Endothelial cell of umbilical vein (primary cell): ENCODE measurements at regions not wholly inside any gene's neighbourhood (a gene's known extent, or its start where the extent isn't known, plus 50 kb on each side); places are given as distances from the start of the nearest gene placed in this dataset.

ENCODE experiments used
- BruUV-seq: library from RNA; stranded (reverse); fragments of 400-500 nt; replicated peaks from 2 replicates; lab custom pipeline; 2021; lab: Mats Ljungman, UMichigan
- CTCF ChIA-PET: fragments of 300-600, 350-600 bp; sonication (Branson Sonifier 250); formaldehyde crosslinking; loops from one replicate; lab custom pipeline; 2021; ENCODE audit warnings: antibody characterized with exemption, inconsistent platforms; lab: Charles Lee
- POLR2A ChIA-PET: fragments of 300-600, 350-600 bp; sonication (Branson Sonifier 250); formaldehyde crosslinking; loops from one replicate; lab custom pipeline; 2021; ENCODE audit warnings: antibody characterized with exemption, inconsistent platforms; lab: Charles Lee
- DNase-seq: peaks from one replicate; pipeline ENCODE4 v3.0.0-alpha.2; 2011; ENCODE audit warnings: low read depth, low spot score
- FAIRE-seq: peaks from 2 replicates; lab custom pipeline; 2011; peaks lifted over from hg19 to GRCh38; lab: Jason Lieb, UNC
- H2AFZ ChIP-seq: 2 replicates; pipeline ENCODE4 v1.6.0; 2012; ENCODE audit warnings: low read depth, low read length, control low read depth, inconsistent platforms
- H3K27ac ChIP-seq: 2 replicates; pipeline ENCODE4 v1.5.1; 2011; ENCODE audit warnings: low read depth, mild to moderate bottlenecking, control low read depth, low read length, moderate library complexity; ENCODE audit not compliant: insufficient read depth
- H3K27me3 ChIP-seq, 2 experiments: 2 replicates each; pipeline versions ENCODE4 v1.6.0 to v1.6.1; 2011; ENCODE audit warnings: low read length in 2 of 2, mixed read lengths in 1 of 2; ENCODE audit not compliant: control insufficient read depth in 2 of 2, insufficient read depth in 2 of 2
- H3K36me3 ChIP-seq, 2 experiments: 2 replicates in 1 of 2; 3 replicates in 1 of 2; pipeline ENCODE4 v1.5.1; 2011; ENCODE audit warnings: low read length in 2 of 2, mild to moderate bottlenecking in 1 of 2, moderate library complexity in 1 of 2; ENCODE audit not compliant: control insufficient read depth in 2 of 2, insufficient read depth in 2 of 2; ENCODE audit errors: extremely low read depth in 1 of 2
- H3K4me1 ChIP-seq: 3 replicates; pipeline ENCODE4 v1.5.1; 2011; ENCODE audit warnings: mild to moderate bottlenecking, low read length; ENCODE audit not compliant: control insufficient read depth, insufficient read depth; ENCODE audit errors: extremely low read depth
- H3K4me2 ChIP-seq: 2 replicates; pipeline ENCODE4 v1.6.1; 2011; ENCODE audit warnings: low read length, control low read depth, mixed read lengths; ENCODE audit not compliant: insufficient read depth
- H3K4me3 ChIP-seq, 3 experiments: fragments of 200-600 bp in 1 of 3; sonication (generic), shearing (Covaris generic) in 1 of 3; replicated peaks in 1 of 3; 2 replicates each; pipeline ENCODE4 v1.5.1; 2011 to 2016; ENCODE audit warnings: control low read depth in 3 of 3, low read length in 3 of 3, mild to moderate bottlenecking in 2 of 3, inconsistent platforms in 1 of 3, low read depth in 1 of 3, moderate library complexity in 1 of 3; ENCODE audit not compliant: insufficient read depth in 1 of 3
- H3K79me2 ChIP-seq: 2 replicates; pipeline ENCODE4 v1.6.0; 2012; ENCODE audit warnings: low read length, inconsistent platforms; ENCODE audit not compliant: control insufficient read depth, insufficient read depth
- H3K9ac ChIP-seq: replicated peaks from 2 replicates; pipeline ENCODE3; 2011; ENCODE audit warnings: low read length, control low read depth; ENCODE audit not compliant: insufficient read depth; ENCODE audit errors: extremely low read depth
- H3K9me1 ChIP-seq: replicated peaks from 3 replicates; pipeline ENCODE4 v1.6.0; 2011; ENCODE audit warnings: mild to moderate bottlenecking, low read length; ENCODE audit not compliant: control insufficient read depth, insufficient read depth; ENCODE audit errors: extremely low read depth
- H3K9me3 ChIP-seq: replicated peaks from 2 replicates; pipeline ENCODE4 v1.5.1; 2012; ENCODE audit warnings: low read length, inconsistent platforms; ENCODE audit not compliant: control insufficient read depth, insufficient read depth
- H4K20me1 ChIP-seq: replicated peaks from 2 replicates; pipeline ENCODE3; 2011; ENCODE audit warnings: mild to moderate bottlenecking, low read length; ENCODE audit not compliant: control insufficient read depth, insufficient read depth; ENCODE audit errors: extremely low read depth
- EZH2 ChIP-seq: IDR thresholded peaks from 2 replicates; pipeline ENCODE4 v1.6.1; 2012; ENCODE audit warnings: borderline replicate concordance, low read depth, mild to moderate bottlenecking, moderate library complexity, low read length, inconsistent platforms; ENCODE audit not compliant: severe bottlenecking
- FOS ChIP-seq: IDR thresholded peaks from 2 replicates; pipeline ENCODE4 v1.6.1; 2011; ENCODE audit warnings: mild to moderate bottlenecking, low read length, moderate library complexity, borderline replicate concordance; ENCODE audit not compliant: insufficient read depth
- GATA2 ChIP-seq: IDR thresholded peaks from 2 replicates; pipeline ENCODE4 v1.7.0; 2011; ENCODE audit warnings: low read depth, mild to moderate bottlenecking, moderate library complexity, mixed read lengths, low read length; ENCODE audit not compliant: insufficient read length, insufficient read depth
- JUN ChIP-seq: IDR thresholded peaks from 2 replicates; pipeline ENCODE4 v1.6.1; 2011; ENCODE audit warnings: borderline replicate concordance, low read depth; ENCODE audit not compliant: insufficient read length, insufficient read depth
- MYC ChIP-seq: IDR thresholded peaks from one replicate; pipeline ENCODE4 v1.6.1; 2011; ENCODE audit warnings: mild to moderate bottlenecking, low read depth, low read length
- POLR2A ChIP-seq: IDR thresholded peaks from 2 replicates; pipeline ENCODE4 v1.6.1; 2012; ENCODE audit warnings: low read depth, mild to moderate bottlenecking, control low read depth, low read length
- POLR2AphosphoS5 ChIP-seq: IDR thresholded peaks from 2 replicates; pipeline ENCODE4 v1.6.1; 2012; ENCODE audit warnings: low read depth, mild to moderate bottlenecking, control low read depth, low read length, moderate library complexity; ENCODE audit not compliant: insufficient read depth
- dilution Hi-C: fragments of 300-500 bp; cut with MboI; formaldehyde crosslinking; loops from one replicate; pipeline ENCODE4 v1.15.0; 2019; ENCODE audit warnings: low sequenced_read_pairs; ENCODE audit not compliant: extremely low pct_ligation_motif_present
- intact Hi-C: fragments of 100-400 bp; cut with micrococcal nuclease; formaldehyde crosslinking; loops from one replicate; pipeline ENCODE4 v1.10.0; 2022
- TF ChIP-seq, protein P1 (sequence below), 2 donors: IDR thresholded peaks; 1 replicate in 1 of 2; 2 replicates in 1 of 2; pipeline ENCODE4 v1.5.1; 2011; ENCODE audit warnings: low read length in 2 of 2, mild to moderate bottlenecking in 2 of 2, moderate library complexity in 2 of 2, control low read depth in 1 of 2, inconsistent platforms in 1 of 2, low read depth in 1 of 2; ENCODE audit not compliant: insufficient read depth in 1 of 2; ENCODE audit errors: extremely low read depth in 1 of 2
- TF ChIP-seq, protein P2 (sequence below): IDR thresholded peaks from 2 replicates; pipeline ENCODE4 v1.6.1; 2011; ENCODE audit not compliant: insufficient read depth, insufficient read length

GRCh38 chr9:107090218-107090617 lies 192.9 kb upstream of the RAD23B start:
- Histone ChIP-seq H3K9ac (no peak overlapping the region), H3K79me2 (no peaks in the 10 kb centered on the region), H3K27me3 (no peaks in the 10 kb centered on the region), H3K4me1 (no peaks in the 10 kb centered on the region), H3K9me1 (no peaks in the 10 kb centered on the region), H2AFZ (no peak overlapping the region), H3K36me3 (no peaks in the 10 kb centered on the region), H4K20me1 (no peaks in the 10 kb centered on the region), H3K9me3 (no peaks in the 10 kb centered on the region), H3K4me3 (no peak overlapping the region), H3K27ac (no peak overlapping the region), H3K4me2 (no peak overlapping the region)
- CTCF ChIA-PET = no interaction called here
- TF ChIP-seq POLR2A (no peak), FOS (no peak), MYC (no peak), JUN (no peak), POLR2AphosphoS5 (no peak), GATA2 (no peak), EZH2 (no peak)
- TF ChIP-seq, protein P1, sequence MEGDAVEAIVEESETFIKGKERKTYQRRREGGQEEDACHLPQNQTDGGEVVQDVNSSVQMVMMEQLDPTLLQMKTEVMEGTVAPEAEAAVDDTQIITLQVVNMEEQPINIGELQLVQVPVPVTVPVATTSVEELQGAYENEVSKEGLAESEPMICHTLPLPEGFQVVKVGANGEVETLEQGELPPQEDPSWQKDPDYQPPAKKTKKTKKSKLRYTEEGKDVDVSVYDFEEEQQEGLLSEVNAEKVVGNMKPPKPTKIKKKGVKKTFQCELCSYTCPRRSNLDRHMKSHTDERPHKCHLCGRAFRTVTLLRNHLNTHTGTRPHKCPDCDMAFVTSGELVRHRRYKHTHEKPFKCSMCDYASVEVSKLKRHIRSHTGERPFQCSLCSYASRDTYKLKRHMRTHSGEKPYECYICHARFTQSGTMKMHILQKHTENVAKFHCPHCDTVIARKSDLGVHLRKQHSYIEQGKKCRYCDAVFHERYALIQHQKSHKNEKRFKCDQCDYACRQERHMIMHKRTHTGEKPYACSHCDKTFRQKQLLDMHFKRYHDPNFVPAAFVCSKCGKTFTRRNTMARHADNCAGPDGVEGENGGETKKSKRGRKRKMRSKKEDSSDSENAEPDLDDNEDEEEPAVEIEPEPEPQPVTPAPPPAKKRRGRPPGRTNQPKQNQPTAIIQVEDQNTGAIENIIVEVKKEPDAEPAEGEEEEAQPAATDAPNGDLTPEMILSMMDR (IDR thresholded peaks at IDR 0.05; ENCODE audit: extremely low read depth in 1 of 2, insufficient read depth in 1 of 2, low read depth in 1 of 2, low read length in 2 of 2) = no peak
- TF ChIP-seq, protein P2, sequence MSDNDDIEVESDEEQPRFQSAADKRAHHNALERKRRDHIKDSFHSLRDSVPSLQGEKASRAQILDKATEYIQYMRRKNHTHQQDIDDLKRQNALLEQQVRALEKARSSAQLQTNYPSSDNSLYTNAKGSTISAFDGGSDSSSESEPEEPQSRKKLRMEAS = no peak
- dilution Hi-C loops = no loop called here
- no TSS peak for BruUV-seq
- POLR2A ChIA-PET = no interaction called here
- no peak for FAIRE-seq
- no peak for DNase-seq
- intact Hi-C loops = no loop called here
